ENCODE measurements at regions not wholly inside any gene's neighbourhood (a gene's known extent, or its start where the extent isn't known, plus 50 kb on each side); places are given as distances from the start of the nearest gene placed in this dataset.

DNA sequence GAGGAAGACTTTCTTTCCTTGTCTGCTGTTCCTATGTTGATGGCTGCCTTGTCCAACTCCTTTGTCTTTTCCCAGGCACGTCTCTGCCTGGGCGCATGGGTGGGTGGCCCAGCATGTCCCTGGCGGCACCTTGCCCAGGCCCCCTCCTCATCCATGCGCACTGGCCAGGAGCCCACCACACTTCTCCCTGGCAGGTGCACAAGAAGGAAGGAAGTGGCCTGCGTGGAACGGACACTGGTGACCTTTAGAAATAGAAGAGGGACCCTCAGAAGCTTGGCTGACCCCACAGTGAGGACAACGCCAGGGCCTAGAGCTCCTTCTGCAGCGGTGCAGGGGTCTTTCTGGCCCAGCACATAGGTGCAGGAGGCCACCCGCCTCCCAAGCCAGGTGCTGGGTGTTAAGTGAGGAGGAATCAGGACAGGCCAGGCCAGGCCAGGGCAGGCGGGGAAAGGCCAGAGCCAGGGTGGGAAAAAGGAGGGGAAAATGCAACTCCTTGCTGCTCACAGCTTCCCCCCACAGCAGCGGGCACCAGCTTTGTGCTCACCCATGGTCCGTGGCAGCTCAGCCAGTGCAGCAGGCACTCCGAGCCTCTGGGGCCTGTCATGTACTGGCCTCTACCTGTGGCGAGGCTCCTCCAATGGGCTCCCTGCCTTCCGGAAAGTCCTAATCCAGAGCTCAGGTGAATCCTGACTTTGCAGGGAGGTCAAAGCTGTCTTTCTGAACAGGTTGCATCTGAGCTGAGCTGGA, 104.0 kb downstream of the SOX1 start (continued):
- TF ChIP-seq, protein P1, sequence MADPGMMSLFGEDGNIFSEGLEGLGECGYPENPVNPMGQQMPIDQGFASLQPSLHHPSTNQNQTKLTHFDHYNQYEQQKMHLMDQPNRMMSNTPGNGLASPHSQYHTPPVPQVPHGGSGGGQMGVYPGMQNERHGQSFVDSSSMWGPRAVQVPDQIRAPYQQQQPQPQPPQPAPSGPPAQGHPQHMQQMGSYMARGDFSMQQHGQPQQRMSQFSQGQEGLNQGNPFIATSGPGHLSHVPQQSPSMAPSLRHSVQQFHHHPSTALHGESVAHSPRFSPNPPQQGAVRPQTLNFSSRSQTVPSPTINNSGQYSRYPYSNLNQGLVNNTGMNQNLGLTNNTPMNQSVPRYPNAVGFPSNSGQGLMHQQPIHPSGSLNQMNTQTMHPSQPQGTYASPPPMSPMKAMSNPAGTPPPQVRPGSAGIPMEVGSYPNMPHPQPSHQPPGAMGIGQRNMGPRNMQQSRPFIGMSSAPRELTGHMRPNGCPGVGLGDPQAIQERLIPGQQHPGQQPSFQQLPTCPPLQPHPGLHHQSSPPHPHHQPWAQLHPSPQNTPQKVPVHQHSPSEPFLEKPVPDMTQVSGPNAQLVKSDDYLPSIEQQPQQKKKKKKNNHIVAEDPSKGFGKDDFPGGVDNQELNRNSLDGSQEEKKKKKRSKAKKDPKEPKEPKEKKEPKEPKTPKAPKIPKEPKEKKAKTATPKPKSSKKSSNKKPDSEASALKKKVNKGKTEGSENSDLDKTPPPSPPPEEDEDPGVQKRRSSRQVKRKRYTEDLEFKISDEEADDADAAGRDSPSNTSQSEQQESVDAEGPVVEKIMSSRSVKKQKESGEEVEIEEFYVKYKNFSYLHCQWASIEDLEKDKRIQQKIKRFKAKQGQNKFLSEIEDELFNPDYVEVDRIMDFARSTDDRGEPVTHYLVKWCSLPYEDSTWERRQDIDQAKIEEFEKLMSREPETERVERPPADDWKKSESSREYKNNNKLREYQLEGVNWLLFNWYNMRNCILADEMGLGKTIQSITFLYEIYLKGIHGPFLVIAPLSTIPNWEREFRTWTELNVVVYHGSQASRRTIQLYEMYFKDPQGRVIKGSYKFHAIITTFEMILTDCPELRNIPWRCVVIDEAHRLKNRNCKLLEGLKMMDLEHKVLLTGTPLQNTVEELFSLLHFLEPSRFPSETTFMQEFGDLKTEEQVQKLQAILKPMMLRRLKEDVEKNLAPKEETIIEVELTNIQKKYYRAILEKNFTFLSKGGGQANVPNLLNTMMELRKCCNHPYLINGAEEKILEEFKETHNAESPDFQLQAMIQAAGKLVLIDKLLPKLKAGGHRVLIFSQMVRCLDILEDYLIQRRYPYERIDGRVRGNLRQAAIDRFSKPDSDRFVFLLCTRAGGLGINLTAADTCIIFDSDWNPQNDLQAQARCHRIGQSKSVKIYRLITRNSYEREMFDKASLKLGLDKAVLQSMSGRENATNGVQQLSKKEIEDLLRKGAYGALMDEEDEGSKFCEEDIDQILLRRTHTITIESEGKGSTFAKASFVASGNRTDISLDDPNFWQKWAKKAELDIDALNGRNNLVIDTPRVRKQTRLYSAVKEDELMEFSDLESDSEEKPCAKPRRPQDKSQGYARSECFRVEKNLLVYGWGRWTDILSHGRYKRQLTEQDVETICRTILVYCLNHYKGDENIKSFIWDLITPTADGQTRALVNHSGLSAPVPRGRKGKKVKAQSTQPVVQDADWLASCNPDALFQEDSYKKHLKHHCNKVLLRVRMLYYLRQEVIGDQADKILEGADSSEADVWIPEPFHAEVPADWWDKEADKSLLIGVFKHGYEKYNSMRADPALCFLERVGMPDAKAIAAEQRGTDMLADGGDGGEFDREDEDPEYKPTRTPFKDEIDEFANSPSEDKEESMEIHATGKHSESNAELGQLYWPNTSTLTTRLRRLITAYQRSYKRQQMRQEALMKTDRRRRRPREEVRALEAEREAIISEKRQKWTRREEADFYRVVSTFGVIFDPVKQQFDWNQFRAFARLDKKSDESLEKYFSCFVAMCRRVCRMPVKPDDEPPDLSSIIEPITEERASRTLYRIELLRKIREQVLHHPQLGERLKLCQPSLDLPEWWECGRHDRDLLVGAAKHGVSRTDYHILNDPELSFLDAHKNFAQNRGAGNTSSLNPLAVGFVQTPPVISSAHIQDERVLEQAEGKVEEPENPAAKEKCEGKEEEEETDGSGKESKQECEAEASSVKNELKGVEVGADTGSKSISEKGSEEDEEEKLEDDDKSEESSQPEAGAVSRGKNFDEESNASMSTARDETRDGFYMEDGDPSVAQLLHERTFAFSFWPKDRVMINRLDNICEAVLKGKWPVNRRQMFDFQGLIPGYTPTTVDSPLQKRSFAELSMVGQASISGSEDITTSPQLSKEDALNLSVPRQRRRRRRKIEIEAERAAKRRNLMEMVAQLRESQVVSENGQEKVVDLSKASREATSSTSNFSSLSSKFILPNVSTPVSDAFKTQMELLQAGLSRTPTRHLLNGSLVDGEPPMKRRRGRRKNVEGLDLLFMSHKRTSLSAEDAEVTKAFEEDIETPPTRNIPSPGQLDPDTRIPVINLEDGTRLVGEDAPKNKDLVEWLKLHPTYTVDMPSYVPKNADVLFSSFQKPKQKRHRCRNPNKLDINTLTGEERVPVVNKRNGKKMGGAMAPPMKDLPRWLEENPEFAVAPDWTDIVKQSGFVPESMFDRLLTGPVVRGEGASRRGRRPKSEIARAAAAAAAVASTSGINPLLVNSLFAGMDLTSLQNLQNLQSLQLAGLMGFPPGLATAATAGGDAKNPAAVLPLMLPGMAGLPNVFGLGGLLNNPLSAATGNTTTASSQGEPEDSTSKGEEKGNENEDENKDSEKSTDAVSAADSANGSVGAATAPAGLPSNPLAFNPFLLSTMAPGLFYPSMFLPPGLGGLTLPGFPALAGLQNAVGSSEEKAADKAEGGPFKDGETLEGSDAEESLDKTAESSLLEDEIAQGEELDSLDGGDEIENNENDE (IDR thresholded peaks at IDR 0.05; ENCODE audit: insufficient replicate concordance, low read length): no peak
- TF ChIP-seq ATF2 (IDR thresholded peaks at IDR 0.05; ENCODE audit: low read length) (no peak), E2F6 (IDR thresholded peaks at IDR 0.05) (no peak), ASH2L (IDR thresholded peaks at IDR 0.05; ENCODE audit: low read length) (no peak), PHF8 (conservative IDR thresholded peaks at IDR 0.05; ENCODE audit: low read depth, low read length) (no peak), KDM4A (IDR thresholded peaks at IDR 0.05; ENCODE audit: low read depth, low read length, severe bottlenecking) (no peak), RFX5 (IDR thresholded peaks at IDR 0.05; ENCODE audit: borderline replicate concordance, low read depth, low read length) (no peak), RBBP5 (IDR thresholded peaks at IDR 0.05; ENCODE audit: borderline replicate concordance, low read depth, low read length) (no peak)
